ENCODE measurements at regions not wholly inside any gene's neighbourhood (a gene's known extent, or its start where the extent isn't known, plus 50 kb on each side); places are given as distances from the start of the nearest gene placed in this dataset.
A peak's percentile ranks its signal among the peaks of the same experiment; 100 is the strongest.

GRCh38 chr20:23180451-23180921 is 94.4 kb upstream of the CD93 start:
- no peak overlapping the region for H3K4me3 ChIP-seq
- TF ChIP-seq ZFP36 (IDR thresholded peaks at IDR 0.05; ENCODE audit: borderline replicate concordance, partially characterized antibody) (no peak), REST (IDR thresholded peaks at IDR 0.05) (no peak), HDAC2 (IDR thresholded peaks at IDR 0.05) (no peak), BCL3 (IDR thresholded peaks at IDR 0.05) (no peak)
- peaks cover 21% of the 10 kb centered on the region; the same call in 1 of the 3 replicates for H3K9me3 ChIP-seq
- no peak overlapping the region for H3K27ac ChIP-seq
- ChIA-PET POLR2A (no interaction called here), CTCF (interaction anchor here (2.9 kb wide), 1 partner anchor 22 kb away, joined by 12 read pairs; no protein-coding TSS in a partner anchor)
- 72% methylated on average over 9 of the region's 9 CpGs for WGBS (ENCODE audit: missing lambda C conversion rate)
- ATAC-seq (no peak), FAIRE-seq (no peak), DNase-seq (ENCODE audit: low read depth in 1 of 2, low spot score in 1 of 2) (no peak)
- H3K4me2 ChIP-seq = no peak overlapping the region
- no peaks in the 10 kb centered on the region for H3K4me1 ChIP-seq

- Histone ChIP-seq H3K9me3 (peaks cover 21% of the 10 kb centered on the region; the same call in 1 of the 3 replicates), H3K4me1 (no peaks in the 10 kb centered on the region), H3K4me3 (no peak overlapping the region), H3K27ac (no peak overlapping the region), H3K4me2 (no peak overlapping the region)
- FAIRE-seq = no peak
- ChIA-PET POLR2A (no interaction called here), CTCF (interaction anchor here (1.1 to 2.9 kb wide), 3 partner anchors 16 to 79 kb away, joined by 3 to 12 read pairs (median 7); no protein-coding TSS in a partner anchor)
- 0% methylated on average over 1 of the region's 1 CpG for WGBS (ENCODE audit: missing lambda C conversion rate)
- ATAC-seq = peak in 1 of 2 experiments; percentile 19; a peak in 1 of 6 replicates
- no peak for DNase-seq (ENCODE audit: low read depth in 1 of 2, low spot score in 1 of 2)
- no peak for TF ChIP-seq KDM1A (IDR thresholded peaks at IDR 0.05; ENCODE audit: low read depth)
- no peak for TF ChIP-seq PHF8 (IDR thresholded peaks at IDR 0.05; ENCODE audit: borderline replicate concordance, low read depth)
- TF ChIP-seq USF2 (IDR thresholded peaks at IDR 0.05) = no peak
- TF ChIP-seq EHMT2 (IDR thresholded peaks at IDR 0.05; ENCODE audit: low read depth) = no peak
- no peak for TF ChIP-seq POLR2AphosphoS2 (conservative IDR thresholded peaks at IDR 0.05; ENCODE audit: low read length)
- no peak for TF ChIP-seq MAX (IDR thresholded peaks at IDR 0.05)
- TF ChIP-seq HOXB5 (CRISPR knock-in tag; IDR thresholded peaks at IDR 0.05) = no peak
- TF ChIP-seq REST (IDR thresholded peaks at IDR 0.05) = no peak
- no peak for TF ChIP-seq PBX3 (IDR thresholded peaks at IDR 0.05)
- TF ChIP-seq HEYL (CRISPR knock-in tag; IDR thresholded peaks at IDR 0.05) = no peak
- TF ChIP-seq ELK1 (IDR thresholded peaks at IDR 0.05; ENCODE audit: low read depth, low read length) = no peak
- no peak for TF ChIP-seq GATA3 (IDR thresholded peaks at IDR 0.05; ENCODE audit: borderline replicate concordance)
- no peak for TF ChIP-seq TP53 (CRISPR knock-in tag; IDR thresholded peaks at IDR 0.05)
- TF ChIP-seq KDM5A (IDR thresholded peaks at IDR 0.05) = no peak
- no peak for TF ChIP-seq NPAS2 (CRISPR knock-in tag; IDR thresholded peaks at IDR 0.05; ENCODE audit: borderline replicate concordance)
- TF ChIP-seq FOSL2 (IDR thresholded peaks at IDR 0.05) = no peak
- TF ChIP-seq FOSL2 (CRISPR knock-in tag; IDR thresholded peaks at IDR 0.05) = no peak
- TF ChIP-seq CHD4 (IDR thresholded peaks at IDR 0.05; ENCODE audit: borderline replicate concordance) = no peak
- no peak for TF ChIP-seq ZSCAN20 (CRISPR knock-in tag; IDR thresholded peaks at IDR 0.05)
- TF ChIP-seq E2F6 (IDR thresholded peaks at IDR 0.05; ENCODE audit: borderline replicate concordance, low read depth) = no peak
Observed at GRCh38 chr20:23179766-23180403, 93.8 kb upstream of the CD93 start.
